Fibroblast of the conjunctiva (primary cell): ENCODE measurements at regions not wholly inside any gene's neighbourhood (a gene's known extent, or its start where the extent isn't known, plus 50 kb on each side); places are given as distances from the start of the nearest gene placed in this dataset.

Source experiments
- DNase-seq: peaks from one replicate; pipeline ENCODE4 v3.0.0-alpha.2; 2010; ENCODE audit warnings: low read depth

DNA sequence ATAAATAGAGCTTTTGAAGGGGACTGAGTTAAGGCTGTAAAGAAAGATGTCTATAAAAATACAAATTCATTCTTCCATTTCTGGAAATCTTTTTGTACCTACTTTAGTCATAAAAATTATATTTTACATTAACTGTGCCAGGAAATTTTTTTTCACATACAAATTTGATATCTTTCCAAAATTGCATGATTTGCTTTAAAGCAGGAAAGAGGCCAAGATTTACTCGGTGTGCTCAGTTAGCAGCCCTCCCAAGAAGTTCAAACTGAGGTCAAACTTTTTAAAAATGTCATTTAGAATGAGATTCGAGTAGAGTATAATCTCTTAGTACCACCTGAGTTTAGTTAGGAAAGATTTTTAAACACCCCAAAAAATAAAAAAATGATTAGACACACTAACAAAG, 173.2 kb upstream of the GRIP1 start:
- no peak for DNase-seq

DNA sequence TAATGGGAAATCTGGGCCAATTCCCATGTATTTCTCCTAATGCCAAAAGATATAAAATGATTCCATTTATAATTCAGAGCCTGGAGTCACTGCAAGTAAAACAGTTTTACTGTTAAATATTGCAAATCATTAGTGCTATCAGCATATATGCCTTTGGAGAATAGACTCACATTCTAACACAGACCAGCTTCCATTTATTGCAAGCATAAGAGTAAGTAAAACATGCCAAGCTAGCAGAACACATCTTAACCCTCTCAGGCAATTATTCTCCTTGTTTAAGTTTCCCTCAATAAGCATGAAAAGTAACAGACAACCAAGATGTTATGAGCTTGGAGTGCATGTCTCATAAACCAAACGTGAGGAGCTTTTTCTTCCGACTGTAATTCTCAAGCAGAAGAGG, 173.9 kb upstream of the GRIP1 start:
- DNase-seq, result no peak

DNA sequence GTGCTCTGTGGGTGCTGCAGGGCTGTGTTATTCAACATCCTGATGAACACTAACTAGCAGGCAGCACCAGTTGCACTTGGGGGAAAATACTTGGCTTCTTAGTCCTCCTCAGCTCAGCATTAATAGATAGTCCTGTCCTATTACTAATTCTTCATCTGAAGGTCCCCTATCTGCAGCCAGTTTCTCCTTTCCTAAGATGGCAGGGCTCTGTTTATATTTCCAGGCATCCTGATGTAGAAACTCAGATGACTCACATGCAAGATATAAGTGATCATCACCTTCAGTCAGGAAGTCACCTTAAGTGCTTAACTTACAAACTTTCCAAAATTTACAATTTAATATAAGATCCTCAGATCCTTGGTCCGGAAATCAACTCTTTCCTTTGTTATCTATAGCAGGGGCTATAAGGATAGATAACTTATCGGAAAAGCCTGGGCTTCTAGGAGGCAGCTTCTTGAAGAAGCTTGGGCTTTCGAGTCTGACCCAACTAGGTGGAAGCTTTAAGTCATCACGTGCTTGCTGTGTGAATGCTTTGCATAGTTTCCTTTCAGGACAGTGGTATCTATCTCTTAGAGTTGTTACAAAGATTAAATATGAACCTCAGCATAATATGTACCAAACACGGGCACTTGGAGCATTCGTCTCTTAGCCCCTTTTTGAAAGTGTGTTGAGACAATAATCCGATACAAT, 181.0 kb upstream of the GRIP1 start:
- DNase-seq, result no peak

DNA sequence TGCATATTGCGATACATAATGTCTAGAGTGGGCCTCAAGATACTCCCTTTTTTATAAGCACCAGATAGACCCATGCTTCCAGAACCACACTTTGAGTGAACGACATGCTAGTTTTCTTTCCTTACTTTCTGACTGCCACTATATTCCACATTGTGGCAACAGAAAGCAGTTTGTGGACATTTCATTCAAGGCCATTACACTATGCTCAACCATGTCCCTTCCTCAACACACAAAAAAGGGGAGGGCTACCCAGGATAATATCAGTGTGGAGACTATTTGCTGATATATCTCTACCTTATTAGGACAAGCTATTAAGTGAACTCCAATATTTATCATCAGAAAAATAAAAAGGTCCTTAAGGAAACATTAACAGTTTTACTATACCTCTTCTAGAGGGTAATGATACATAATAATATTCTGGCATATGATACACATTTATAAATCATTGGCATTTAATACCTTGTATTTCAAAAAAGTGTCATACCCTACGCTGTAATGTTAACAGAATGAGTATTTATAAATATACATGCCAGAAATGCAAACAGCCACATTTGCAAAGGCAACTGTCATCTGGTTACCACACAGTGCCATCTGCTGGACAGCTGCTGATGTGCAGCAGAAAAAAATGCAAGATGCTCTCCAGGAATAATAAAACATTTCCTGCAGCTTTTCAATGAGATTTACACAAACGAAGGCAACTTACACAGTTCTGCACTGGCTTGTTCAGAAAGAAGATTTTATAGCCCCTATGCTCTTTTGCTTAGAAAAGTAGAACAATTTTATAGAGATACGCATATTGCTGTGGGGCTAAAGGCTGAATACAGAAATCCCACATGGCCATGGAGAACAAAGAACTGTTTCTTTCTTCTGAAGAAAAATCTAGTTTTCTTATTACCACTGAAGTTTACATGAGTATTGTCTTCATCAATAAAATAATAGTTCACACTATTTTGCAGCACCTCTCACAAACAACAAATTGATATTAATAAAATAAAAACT, 182.2 kb upstream of the GRIP1 start:
- DNase-seq, result peak; percentile 23

DNA sequence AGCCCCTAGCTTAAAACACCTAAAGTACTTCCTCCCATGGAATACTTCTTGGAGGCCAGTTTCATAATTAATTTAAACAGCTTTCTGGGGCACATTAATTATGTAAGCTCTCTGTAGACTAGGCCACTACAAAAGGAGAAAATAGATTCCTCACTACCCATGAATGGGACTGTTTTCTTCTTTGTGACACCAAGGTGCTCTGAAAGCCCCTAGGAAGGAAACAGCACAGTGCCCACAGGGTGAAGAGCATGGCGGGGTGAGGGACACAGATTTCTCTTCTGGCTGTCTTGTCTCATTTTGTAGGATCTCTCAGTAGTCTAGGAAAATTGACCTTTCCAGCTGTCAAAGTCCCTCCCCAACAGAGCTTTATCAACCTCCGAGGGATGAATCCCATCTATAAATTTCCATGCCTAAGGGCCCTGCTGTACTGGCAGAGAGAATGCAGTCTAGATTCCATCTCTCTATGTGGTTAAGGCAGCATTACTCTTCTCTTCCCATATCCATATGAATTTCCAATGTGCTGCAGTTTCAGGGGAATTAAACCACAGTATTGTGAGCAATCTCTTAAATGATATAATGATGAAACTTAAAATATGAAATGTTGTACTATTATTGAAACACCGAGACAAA, 183.6 kb upstream of the GRIP1 start:
- no peak for DNase-seq

DNA sequence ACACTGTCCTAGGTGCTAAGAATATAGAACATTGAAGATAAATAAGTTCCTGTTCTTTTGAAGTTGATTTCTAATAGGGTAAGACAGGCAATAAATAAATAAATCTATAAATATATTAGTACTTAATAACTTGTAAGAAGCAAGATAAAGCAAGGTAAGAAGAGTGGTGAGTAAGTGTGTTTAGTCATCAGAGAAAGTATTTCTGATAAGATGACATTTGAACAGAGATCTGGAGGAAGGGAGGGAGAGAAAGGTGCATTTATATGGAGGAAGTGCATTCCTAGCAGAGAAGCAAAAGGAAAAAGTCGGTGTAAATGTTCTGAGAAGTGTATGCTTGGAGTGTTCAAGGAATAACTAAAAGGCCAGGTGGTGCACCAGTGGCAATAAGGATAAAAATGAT, 184.4 kb upstream of the GRIP1 start:
- no peak for DNase-seq

DNA sequence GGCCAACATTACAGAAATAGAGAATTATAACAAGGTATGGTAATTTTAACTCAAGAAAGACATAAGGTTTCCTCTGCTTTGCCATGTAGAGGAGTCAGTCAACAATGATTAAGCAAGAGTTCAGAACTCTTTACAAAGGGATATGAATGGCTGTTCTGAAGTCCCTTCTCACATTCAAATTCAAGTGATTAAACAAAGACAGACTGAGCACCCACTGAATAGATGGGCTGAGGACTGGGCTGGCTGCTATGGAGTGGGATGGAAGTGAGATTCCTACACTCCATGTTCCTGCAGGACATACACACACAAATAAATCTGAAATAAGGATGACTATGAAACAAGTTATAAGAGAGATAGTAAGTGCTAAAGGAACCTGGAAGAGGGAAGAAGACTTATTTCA, 199.0 kb upstream of the GRIP1 start:
- no peak for DNase-seq

DNA sequence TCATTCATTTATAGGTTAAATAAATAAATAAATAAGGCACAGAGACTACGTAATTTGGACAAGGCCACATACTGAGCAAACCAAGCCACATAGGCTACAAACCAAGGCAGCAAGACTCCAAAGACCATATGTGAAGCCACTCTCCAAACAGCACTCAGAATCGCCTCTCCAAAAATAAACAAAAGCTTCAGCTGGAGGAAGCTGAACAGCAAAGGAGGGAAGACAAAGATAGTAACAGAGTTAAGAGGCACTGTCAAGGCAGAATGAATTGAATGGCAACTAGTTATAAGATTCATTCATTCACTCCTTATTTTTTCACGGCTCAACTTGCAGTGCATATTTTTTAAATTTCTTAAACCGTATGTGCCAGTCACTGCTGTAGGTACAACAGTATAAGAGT, 200.5 kb upstream of the GRIP1 start:
- DNase-seq, result no peak

DNA sequence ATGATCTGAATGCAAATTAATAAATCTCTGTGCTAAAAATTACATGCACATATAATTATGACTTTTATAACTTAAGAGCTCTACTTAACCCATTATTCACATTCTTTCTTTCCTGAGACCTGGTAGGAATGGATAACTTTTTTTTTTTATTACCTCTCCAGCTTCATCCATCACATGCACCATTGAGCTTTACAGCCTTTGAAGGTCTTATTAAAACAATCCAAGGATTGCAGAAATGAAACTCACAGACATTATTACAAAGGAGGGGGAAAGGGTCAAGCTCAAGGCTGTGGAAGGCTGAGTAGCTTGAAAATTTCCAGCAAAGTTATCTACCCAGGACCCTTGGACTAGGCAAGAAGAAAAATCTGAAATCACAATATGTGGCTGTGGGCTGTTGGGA, 202.5 kb upstream of the GRIP1 start:
- DNase-seq, result no peak

DNA sequence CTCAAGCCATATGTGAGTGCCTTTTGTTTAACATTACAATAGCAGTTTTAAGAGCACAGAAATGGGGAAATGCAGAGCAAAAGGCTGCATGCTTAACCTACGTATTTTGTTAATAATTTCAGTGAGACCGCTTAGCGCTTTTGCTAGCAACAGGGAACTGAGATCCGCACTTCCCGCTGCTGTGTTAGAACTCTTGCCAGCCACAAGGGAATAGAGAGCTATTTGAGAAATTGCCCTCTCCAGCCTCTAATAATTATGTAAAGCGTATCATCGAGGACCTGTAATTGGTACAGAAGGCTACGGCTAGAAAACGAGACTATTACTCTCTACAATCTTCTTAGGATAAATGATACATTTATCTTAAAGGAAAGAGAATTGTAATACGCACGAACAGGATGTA, 205.2 kb upstream of the GRIP1 start:
- DNase-seq, result no peak

DNA sequence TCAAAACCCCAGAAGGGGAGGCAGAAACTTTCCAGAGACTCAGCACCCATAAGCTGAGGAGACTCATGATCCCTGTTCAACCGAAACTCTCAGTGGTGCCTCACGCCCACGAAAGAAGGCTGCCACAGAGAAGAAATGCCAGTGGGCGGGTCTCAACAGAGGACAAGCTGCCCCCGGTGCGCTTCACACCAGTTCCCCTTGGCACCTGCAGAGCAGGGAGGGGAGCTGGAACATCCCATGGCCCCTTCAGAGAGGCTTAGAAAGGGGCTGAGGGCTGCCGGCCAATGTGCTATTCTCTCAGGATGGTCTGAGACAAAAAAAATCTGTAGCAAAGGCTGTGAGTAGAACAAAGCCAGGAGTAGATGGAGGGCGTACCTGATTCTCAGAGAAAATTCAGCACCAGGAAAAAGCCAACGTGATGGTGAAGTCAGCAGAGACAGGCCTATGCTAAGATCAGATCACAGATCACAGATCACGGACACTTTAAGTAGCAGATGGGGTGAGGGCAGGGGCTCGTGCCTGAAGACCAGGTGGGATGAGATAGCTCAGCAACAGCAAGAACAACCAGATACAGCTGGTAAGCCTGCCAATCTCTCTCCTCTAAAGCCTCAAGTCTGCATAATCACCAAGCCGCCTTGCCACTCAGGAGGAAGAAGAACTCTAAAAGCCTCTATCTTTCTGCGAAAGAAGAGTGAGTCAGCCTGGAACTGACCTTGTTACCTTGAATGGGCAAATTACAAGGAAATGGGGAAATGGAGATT, 206.4 kb upstream of the GRIP1 start:
- no peak for DNase-seq

DNA sequence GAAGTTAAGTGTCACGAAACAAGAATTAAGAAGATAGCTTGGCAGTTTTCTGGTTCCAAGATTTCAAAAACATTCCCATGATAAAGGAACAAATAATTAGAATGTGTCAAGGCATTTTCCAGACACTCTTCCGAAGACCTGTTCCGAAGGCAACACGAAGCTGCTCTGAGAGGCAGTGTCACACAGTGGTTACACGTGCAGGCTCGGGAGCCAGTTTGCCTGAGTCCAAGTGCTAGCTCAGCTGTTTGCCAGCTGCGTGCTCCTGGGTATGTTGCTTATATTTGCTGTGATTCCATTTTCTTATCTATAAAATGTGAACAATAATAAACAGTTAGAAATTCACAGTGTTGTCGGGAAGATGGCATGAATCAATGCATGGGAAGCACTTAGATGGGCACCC, 217.9 kb upstream of the GRIP1 start:
- DNase-seq, result no peak

DNA sequence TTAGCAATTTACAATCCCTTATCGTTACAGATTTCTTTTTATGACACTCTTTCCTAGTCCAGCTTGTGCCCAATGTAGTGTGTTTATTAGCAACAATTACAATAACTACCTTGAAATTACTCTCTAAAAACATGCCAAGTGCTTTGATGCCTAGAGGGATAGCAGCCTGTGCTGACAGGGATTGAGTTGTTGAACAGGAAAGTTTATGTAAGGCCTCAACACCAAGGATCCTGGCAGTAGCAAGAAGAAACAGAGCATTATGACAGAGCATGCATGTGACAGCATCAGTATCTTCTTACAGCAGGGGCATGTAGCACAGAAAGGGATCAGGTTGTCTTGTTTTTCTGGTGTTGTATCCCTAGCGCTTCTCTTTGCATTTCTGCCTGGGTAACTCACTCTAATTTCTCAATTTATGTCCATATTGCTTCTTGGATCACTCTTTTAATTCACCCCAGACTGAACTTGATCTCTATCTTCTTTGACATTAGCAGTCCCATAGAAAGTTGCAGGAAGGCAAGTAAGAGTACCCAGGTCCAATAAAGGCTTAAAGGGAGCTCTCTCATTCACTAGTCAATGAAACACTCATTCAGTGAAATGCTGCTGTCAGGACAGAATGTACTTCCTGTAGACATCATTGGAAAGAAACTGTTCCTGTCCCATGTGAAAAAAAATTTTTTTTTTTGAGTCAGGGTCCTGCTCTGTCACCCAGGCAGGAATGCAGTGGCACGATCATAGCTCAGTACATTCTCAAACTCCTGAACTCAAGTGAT, 220.0 kb upstream of the GRIP1 start:
- DNase-seq, result no peak

DNA sequence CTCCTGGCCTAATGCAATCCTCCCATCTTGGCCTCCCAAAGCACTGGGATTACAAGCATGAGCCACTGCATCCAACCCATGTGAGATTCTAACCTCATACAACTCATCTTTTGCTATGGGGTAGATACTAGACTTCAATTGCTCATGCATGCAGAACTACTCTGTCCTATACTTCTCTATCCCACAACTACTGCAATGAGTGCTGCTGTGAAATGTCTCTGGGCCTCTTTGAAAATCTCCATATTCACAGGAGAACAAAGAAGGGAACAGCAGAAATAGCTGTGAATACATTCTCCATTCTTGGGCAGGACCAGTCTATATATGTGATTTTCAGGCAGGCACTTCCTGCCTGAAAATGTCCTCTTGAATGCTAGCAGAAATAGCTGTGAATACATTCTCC, 220.7 kb upstream of the GRIP1 start:
- no peak for DNase-seq

DNA sequence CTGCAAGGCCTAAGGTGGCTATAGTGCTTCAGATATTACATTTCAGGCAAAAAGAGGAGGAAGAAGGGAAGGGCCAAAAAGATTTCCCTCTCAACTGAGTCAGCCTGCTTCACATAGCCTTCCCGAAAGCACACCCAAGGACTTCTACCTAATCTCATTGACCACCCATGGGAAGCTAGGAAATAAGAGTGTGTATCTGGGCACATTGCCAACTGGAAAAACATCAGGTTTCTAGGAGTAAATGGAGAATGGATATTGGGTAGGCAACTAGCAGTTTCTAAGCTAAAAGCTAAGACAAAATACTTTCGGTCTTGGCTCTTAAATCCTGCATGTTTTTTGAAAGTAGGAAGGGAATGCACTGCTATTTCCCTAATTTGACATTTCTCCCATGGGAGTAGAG, 221.7 kb upstream of the GRIP1 start:
- no peak for DNase-seq

DNA sequence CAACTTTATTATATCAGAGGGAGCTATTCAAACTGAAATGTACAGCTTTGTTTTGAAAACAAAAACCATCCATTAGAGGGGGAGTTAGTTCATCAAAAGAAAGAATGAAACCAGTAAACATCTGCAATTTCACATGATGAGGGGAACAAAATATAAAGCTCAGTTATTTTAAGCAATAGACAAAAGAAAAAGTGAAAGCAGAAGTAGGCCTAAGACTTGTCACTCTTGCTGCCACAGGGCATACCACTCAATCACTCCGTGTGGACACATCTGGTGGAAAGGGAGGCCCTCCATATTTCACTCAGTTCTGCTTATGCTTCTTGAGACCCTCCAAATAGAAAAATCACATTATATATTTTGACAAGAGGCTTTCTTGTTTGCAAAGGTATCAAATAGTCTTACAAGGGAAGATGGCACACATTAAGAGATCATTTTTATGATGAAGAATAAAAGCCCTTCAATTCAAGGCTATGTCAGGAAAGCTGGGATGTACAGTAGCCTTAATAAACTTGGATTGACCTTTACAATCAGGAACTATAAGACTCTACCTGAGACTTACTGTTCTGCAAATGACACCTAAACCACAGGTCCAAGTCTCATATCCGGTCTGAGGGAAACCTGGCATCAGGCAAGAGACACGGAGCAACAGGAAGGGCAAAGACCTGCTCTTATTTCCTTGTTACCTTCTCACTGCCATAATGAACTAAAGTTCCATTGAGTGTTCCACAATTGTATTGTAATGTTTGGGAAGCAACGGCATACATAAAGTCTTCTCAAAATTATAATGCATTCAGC, 222.5 kb upstream of the GRIP1 start:
- DNase-seq, result no peak

DNA sequence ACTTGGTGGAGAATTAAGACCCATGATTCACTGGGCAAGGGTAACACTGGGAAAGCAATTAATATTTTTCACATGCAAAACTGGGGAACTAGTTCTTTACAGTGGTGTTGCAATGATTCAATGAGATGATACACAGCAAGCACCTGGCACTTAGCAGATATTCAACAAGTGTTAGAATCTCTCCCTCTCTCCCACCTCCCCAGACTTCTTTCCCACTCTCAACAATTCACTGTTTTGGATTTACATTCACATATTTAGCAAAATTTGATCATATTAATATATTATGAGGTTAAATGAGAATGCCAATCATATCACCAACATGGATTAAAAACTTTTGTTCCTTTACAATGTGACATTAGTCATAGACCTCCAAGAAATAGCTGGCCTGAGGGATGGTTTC, 223.1 kb upstream of the GRIP1 start:
- no peak for DNase-seq

DNA sequence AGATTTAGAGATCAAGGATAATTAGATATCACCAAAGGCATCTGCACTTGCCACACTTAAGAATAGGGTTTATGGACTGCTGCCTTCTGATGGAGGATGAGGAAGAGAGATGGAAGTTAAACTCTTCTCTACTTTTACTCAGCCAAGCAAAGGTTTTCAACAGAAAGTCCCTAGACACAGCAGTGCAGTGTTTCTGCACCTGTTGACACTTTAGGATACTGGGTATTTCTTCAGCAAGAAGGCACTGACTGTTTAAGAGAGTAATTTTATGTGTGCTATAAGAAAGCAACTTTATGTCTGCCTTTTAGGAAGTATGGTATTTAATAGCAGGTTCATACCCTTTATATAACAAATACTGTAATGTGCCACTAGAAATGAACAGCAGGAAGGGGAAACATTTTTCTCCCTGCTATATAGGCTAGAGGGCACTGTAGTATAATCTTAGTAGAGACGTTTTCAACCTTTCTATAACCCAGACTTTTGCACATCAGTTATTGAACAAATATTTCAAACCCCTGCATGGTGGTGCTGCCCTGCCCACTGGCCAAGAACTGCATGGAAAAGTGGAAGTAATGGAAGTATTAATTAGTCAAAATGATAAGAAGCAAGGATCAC, 225.0 kb upstream of the GRIP1 start:
- no peak for DNase-seq

DNA sequence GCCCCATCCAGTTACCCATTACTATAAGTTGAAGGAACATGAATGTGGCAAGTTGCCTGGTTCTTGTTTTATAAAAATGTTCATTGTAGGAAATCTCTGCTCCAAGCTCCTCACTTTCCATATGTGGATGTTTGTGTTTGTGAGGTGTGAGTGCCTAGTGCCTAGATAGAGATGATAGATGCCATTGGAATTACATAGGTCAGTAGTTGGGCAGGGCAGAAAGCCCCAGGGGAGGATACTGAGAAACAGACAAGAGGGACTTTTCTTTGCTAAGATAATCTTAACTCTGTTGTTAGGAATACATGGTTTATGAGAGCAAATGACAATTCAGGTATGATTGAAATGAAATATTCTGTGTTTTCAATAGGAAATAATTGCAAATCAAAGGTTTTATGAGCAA, 226.3 kb upstream of the GRIP1 start:
- DNase-seq, result no peak

DNA sequence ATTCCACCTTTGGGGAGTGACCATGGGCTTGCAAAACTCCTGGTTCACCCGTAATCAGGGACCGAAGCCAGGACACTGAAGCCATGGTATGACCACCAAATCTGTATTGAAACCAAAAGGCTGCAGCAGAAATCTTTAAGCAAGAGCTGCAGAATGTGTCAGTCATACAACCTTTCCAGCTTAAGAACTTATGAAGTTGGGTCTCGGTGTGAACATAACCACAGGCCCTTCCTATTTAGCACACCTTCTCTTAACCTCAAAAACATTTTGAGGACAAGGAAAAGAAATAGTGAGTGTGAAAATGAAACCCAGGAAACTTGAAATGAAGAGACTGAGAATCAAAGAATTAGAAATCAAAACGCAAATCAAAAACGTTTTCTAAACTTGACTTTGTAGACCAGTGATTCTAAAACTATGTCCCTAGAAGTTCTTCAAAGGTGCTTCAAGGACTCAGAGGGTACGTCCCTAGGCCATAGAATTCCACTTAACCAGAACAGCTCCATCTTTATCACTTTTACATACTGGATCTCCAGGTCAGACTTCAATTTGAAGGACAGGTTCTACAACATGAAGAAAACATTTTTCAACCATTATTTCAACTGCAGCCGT, 231.6 kb upstream of the GRIP1 start:
- no peak for DNase-seq
